WTC11 (cell line): ENCODE measurements at regions not wholly inside any gene's neighbourhood (a gene's known extent, or its start where the extent isn't known, plus 50 kb on each side); places are given as distances from the start of the nearest gene placed in this dataset.

Experiments
- ATAC-seq: fragments of 200-7000 bp; cut with Tn5 transposase; 2 replicates; pipeline ENCODE4 v1.10.0; 2021; ENCODE audit warnings: mild to moderate bottlenecking, moderate library complexity
- CTCF ChIA-PET: fragments of 300-600 bp; sonication (Branson Sonifier 250); formaldehyde crosslinking; loops from one replicate; lab custom pipeline; 2021; ENCODE audit warnings: antibody characterized with exemption; lab: Charles Lee
- POLR2A ChIA-PET: fragments of 350-600 bp; sonication (Branson Sonifier 250); formaldehyde crosslinking; loops from one replicate; lab custom pipeline; 2021; ENCODE audit warnings: antibody characterized with exemption; lab: Charles Lee
- DNase-seq: peaks from one replicate; pipeline ENCODE4 v3.0.0; 2021; ENCODE audit warnings: low spot score
- H3K27ac Mint-ChIP-seq: 2 replicates; pipeline ENCODE4 v1.8.0; 2021; ENCODE audit warnings: mixed read lengths
- H3K27me3 Mint-ChIP-seq: 2 replicates; pipeline ENCODE4 v1.8.0; 2021; ENCODE audit warnings: low read depth, mild to moderate bottlenecking, moderate library complexity, mixed read lengths
- H3K36me3 Mint-ChIP-seq: 2 replicates; pipeline ENCODE4 v1.8.0; 2021; ENCODE audit warnings: mixed read lengths
- H3K4me1 Mint-ChIP-seq: 2 replicates; pipeline ENCODE4 v1.8.0; 2022; ENCODE audit warnings: mixed read lengths
- H3K4me3 Mint-ChIP-seq: 2 replicates; pipeline ENCODE4 v1.8.0; 2021; ENCODE audit warnings: mild to moderate bottlenecking, moderate library complexity, mixed read lengths
- H3K9me3 Mint-ChIP-seq: 2 replicates; pipeline ENCODE4 v1.8.0; 2021; ENCODE audit warnings: mixed read lengths
- AR ChIP-seq: fragments of 250-450 bp; sonication (Bioruptor Pico); IDR thresholded peaks from 2 replicates; pipeline ENCODE4 v1.9.0; 2021; ENCODE audit warnings: mild to moderate bottlenecking
- ATF1 ChIP-seq: sonication (generic); formaldehyde crosslinking; IDR thresholded peaks from 2 replicates; pipeline ENCODE4 v1.8.1; 2023; ENCODE audit warnings: mild to moderate bottlenecking, moderate library complexity, missing genetic modification reagents
- CREB1 ChIP-seq: sonication (generic); formaldehyde crosslinking; IDR thresholded peaks from 2 replicates; pipeline ENCODE4 v1.8.0; 2023; ENCODE audit warnings: mild to moderate bottlenecking, missing genetic modification reagents
- ETV6 ChIP-seq: sonication (generic); formaldehyde crosslinking; IDR thresholded peaks from 2 replicates; pipeline ENCODE4 v1.8.1; 2022; ENCODE audit warnings: mild to moderate bottlenecking, missing genetic modification reagents
- GABPB1 ChIP-seq: sonication (generic); formaldehyde crosslinking; IDR thresholded peaks from 2 replicates; pipeline ENCODE4 v1.8.1; 2023; ENCODE audit warnings: mild to moderate bottlenecking, missing genetic modification reagents
- GRHL2 ChIP-seq: fragments of 250-450 bp; sonication (Bioruptor Pico); IDR thresholded peaks from 2 replicates; pipeline ENCODE4 v1.8.0; 2022; ENCODE audit warnings: mild to moderate bottlenecking, moderate library complexity; ENCODE audit not compliant: insufficient replicate concordance, severe bottlenecking
- IRF1 ChIP-seq: sonication (generic); formaldehyde crosslinking; IDR thresholded peaks from 2 replicates; pipeline ENCODE4 v1.8.0; 2023; ENCODE audit warnings: missing genetic modification reagents
- JAZF1 ChIP-seq: fragments of 250-450 bp; sonication (Bioruptor Pico); IDR thresholded peaks from 2 replicates; pipeline ENCODE4 v1.9.0; 2021; ENCODE audit warnings: moderate library complexity, mild to moderate bottlenecking, inconsistent platforms
- MAX ChIP-seq: sonication (generic); formaldehyde crosslinking; IDR thresholded peaks from 2 replicates; pipeline ENCODE4 v1.8.0; 2022; ENCODE audit warnings: mild to moderate bottlenecking, missing genetic modification reagents
- OVOL2 ChIP-seq: fragments of 250-450 bp; sonication (Bioruptor Pico); IDR thresholded peaks from 2 replicates; pipeline ENCODE4 v1.9.0; 2021; ENCODE audit warnings: mild to moderate bottlenecking, borderline replicate concordance
- PRRX2 ChIP-seq: fragments of 250-450 bp; sonication (Bioruptor Pico); IDR thresholded peaks from 2 replicates; pipeline ENCODE4 v1.8.0; 2021; ENCODE audit warnings: mild to moderate bottlenecking
- RELA ChIP-seq: sonication (generic); formaldehyde crosslinking; IDR thresholded peaks from 2 replicates; pipeline ENCODE4 v1.8.1; 2022; ENCODE audit warnings: missing genetic modification reagents, mild to moderate bottlenecking, borderline replicate concordance
- RORB ChIP-seq: fragments of 250-450 bp; sonication (Bioruptor Pico); IDR thresholded peaks from 2 replicates; pipeline ENCODE4 v1.9.0; 2021; ENCODE audit warnings: mild to moderate bottlenecking
- USF1 ChIP-seq: sonication (generic); formaldehyde crosslinking; IDR thresholded peaks from 2 replicates; pipeline ENCODE4 v1.8.0; 2022; ENCODE audit warnings: mild to moderate bottlenecking, missing genetic modification reagents
- USF2 ChIP-seq: sonication (generic); formaldehyde crosslinking; IDR thresholded peaks from 2 replicates; pipeline ENCODE4 v1.8.1; 2023; ENCODE audit warnings: mild to moderate bottlenecking, missing genetic modification reagents, moderate library complexity
- ZNF219 ChIP-seq: sonication (generic); formaldehyde crosslinking; IDR thresholded peaks from 2 replicates; pipeline ENCODE4 v1.8.0; 2023; ENCODE audit warnings: missing genetic modification reagents, mild to moderate bottlenecking, borderline replicate concordance
- ZNF263 ChIP-seq: sonication (generic); formaldehyde crosslinking; IDR thresholded peaks from 2 replicates; pipeline ENCODE4 v1.8.1; 2022; ENCODE audit warnings: low read depth, mild to moderate bottlenecking, moderate library complexity, missing genetic modification reagents
- ZNF396 ChIP-seq: fragments of 250-450 bp; sonication (Bioruptor Pico); IDR thresholded peaks from 2 replicates; pipeline ENCODE4 v1.8.0; 2021; ENCODE audit warnings: mild to moderate bottlenecking, moderate library complexity, borderline replicate concordance
- ZNF532 ChIP-seq: fragments of 250-450 bp; sonication (Bioruptor Pico); IDR thresholded peaks from 2 replicates; pipeline ENCODE4 v1.9.0; 2021; ENCODE audit warnings: mild to moderate bottlenecking, borderline replicate concordance

GRCh38 chr17:33832262-33832661, 422.8 kb upstream of the CCL2 start:
- ChIA-PET POLR2A (no interaction called here), CTCF (no interaction called here)
- TF ChIP-seq PRRX2 (CRISPR knock-in tag) (no peak), ZNF219 (CRISPR knock-in tag) (no peak), ETV6 (CRISPR knock-in tag) (no peak), RELA (CRISPR knock-in tag) (no peak), JAZF1 (CRISPR knock-in tag) (no peak), ATF1 (CRISPR knock-in tag) (no peak), OVOL2 (no peak), IRF1 (CRISPR knock-in tag) (no peak), MAX (CRISPR knock-in tag) (no peak), GABPB1 (CRISPR knock-in tag) (no peak), USF2 (CRISPR knock-in tag) (no peak), USF1 (no peak), AR (CRISPR knock-in tag) (no peak), ZNF263 (CRISPR knock-in tag) (no peak), CREB1 (CRISPR knock-in tag) (no peak), ZNF532 (CRISPR knock-in tag) (no peak), ZNF396 (CRISPR knock-in tag) (no peak), RORB (CRISPR knock-in tag) (no peak), GRHL2 (CRISPR knock-in tag) (no peak)
- Mint-ChIP-seq H3K4me3 (no peak overlapping the region), H3K27ac (no peak overlapping the region), H3K27me3 (no peaks in the 10 kb centered on the region), H3K9me3 (peaks cover 5% of the 10 kb centered on the region), H3K4me1 (no peaks in the 10 kb centered on the region), H3K36me3 (no peaks in the 10 kb centered on the region)
- ATAC-seq, result no peak
- DNase-seq, result no peak
